ENCODE measurements at regions not wholly inside any gene's neighbourhood (a gene's known extent, or its start where the extent isn't known, plus 50 kb on each side); places are given as distances from the start of the nearest gene placed in this dataset.

DNA sequence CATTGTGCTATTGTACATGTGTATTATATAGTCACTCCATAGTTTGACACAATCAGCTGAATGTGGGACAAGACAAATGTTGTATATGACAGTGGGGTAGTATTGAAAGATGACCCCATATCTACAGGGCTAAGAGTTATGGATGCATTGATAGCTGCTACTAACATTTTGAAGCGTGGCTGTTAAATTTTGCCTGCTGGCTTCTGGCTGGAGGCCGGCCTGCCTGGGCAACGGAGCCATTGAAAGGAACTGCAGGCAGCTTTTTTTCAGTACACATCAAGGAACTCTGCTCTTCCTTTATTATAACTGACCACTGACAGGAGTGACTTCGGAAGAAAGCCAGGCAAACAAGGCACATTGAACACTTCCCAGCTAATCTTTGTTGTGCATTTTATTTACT is 76.1 kb upstream of the TMEM33 start:
- TF ChIP-seq, protein P1, sequence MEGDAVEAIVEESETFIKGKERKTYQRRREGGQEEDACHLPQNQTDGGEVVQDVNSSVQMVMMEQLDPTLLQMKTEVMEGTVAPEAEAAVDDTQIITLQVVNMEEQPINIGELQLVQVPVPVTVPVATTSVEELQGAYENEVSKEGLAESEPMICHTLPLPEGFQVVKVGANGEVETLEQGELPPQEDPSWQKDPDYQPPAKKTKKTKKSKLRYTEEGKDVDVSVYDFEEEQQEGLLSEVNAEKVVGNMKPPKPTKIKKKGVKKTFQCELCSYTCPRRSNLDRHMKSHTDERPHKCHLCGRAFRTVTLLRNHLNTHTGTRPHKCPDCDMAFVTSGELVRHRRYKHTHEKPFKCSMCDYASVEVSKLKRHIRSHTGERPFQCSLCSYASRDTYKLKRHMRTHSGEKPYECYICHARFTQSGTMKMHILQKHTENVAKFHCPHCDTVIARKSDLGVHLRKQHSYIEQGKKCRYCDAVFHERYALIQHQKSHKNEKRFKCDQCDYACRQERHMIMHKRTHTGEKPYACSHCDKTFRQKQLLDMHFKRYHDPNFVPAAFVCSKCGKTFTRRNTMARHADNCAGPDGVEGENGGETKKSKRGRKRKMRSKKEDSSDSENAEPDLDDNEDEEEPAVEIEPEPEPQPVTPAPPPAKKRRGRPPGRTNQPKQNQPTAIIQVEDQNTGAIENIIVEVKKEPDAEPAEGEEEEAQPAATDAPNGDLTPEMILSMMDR (IDR thresholded peaks at IDR 0.05; ENCODE audit: extremely low read depth in 1 of 2, insufficient read depth in 1 of 2, low read depth in 1 of 2, low read length in 2 of 2) = no peak
- TF ChIP-seq MYC (IDR thresholded peaks at IDR 0.05; ENCODE audit: low read depth, low read length) = no peak
- no peak for TF ChIP-seq EZH2 (IDR thresholded peaks at IDR 0.05; ENCODE audit: borderline replicate concordance, low read depth, low read length, severe bottlenecking)
- no peak for TF ChIP-seq FOS (IDR thresholded peaks at IDR 0.05; ENCODE audit: borderline replicate concordance, insufficient read depth, low read length)
- TF ChIP-seq GATA2 (IDR thresholded peaks at IDR 0.05; ENCODE audit: insufficient read depth, insufficient read length, low read depth, low read length) = no peak
- TF ChIP-seq MAX (IDR thresholded peaks at IDR 0.05; ENCODE audit: insufficient read depth, insufficient read length) = no peak
- no peak for TF ChIP-seq POLR2AphosphoS5 (IDR thresholded peaks at IDR 0.05; ENCODE audit: insufficient read depth, low read depth, low read length)
- TF ChIP-seq POLR2A (IDR thresholded peaks at IDR 0.05; ENCODE audit: low read depth, low read length) = no peak
- no peak for TF ChIP-seq JUN (IDR thresholded peaks at IDR 0.05; ENCODE audit: borderline replicate concordance, insufficient read depth, insufficient read length, low read depth)
- Histone ChIP-seq H3K79me2 (ENCODE audit: control insufficient read depth, insufficient read depth, low read length) (no peaks in the 10 kb centered on the region), H2AFZ (ENCODE audit: low read depth, low read length) (no peak overlapping the region), H3K4me1 (ENCODE audit: control insufficient read depth, extremely low read depth, insufficient read depth, low read length) (no peaks in the 10 kb centered on the region), H3K4me2 (ENCODE audit: insufficient read depth, low read length) (no peak overlapping the region), H3K27ac (ENCODE audit: insufficient read depth, low read depth, low read length) (no peak overlapping the region), H4K20me1 (replicated peaks; ENCODE audit: control insufficient read depth, extremely low read depth, insufficient read depth, low read length) (no peaks in the 10 kb centered on the region), H3K9ac (replicated peaks; ENCODE audit: extremely low read depth, insufficient read depth, low read length) (no peak overlapping the region), H3K36me3 (ENCODE audit: control insufficient read depth in 2 of 2, extremely low read depth in 1 of 2, insufficient read depth in 2 of 2, low read length in 2 of 2) (no peaks in the 10 kb centered on the region), H3K9me3 (replicated peaks; ENCODE audit: control insufficient read depth, insufficient read depth, low read length) (no peaks in the 10 kb centered on the region), H3K27me3 (ENCODE audit: control insufficient read depth in 2 of 2, insufficient read depth in 2 of 2, low read length in 2 of 2) (peaks cover 25 to 67% of the 10 kb centered on the region in 2 experiments), H3K9me1 (replicated peaks; ENCODE audit: control insufficient read depth, extremely low read depth, insufficient read depth, low read length) (no peaks in the 10 kb centered on the region), H3K4me3 (replicated peaks in 1 of 3; ENCODE audit: insufficient read depth in 1 of 3, low read depth in 1 of 3, low read length in 3 of 3) (no peak overlapping the region)
- dilution Hi-C loops (cut with MboI; ENCODE audit: extremely low pct_ligation_motif_present, low sequenced_read_pairs) = no loop called here
- FAIRE-seq = no peak
- POLR2A ChIA-PET = no interaction called here
- intact Hi-C loops (cut with micrococcal nuclease) = no loop called here
- no TSS peak for BruUV-seq (replicated peaks)
- CTCF ChIA-PET = interaction anchor here (1.1 to 1.3 kb wide), 2 partner anchors 8 to 19 kb away, joined by 4 read pairs; no protein-coding TSS in a partner anchor
- DNase-seq (ENCODE audit: low read depth, low spot score) = no peak
